NCI-H2029 treated with DMSO at 0.1 percent for 48 hours (cell line): ENCODE measurements at regions not wholly inside any gene's neighbourhood (a gene's known extent, or its start where the extent isn't known, plus 50 kb on each side); places are given as distances from the start of the nearest gene placed in this dataset.
"Not testable (repeated sequence)": the region's sequence is repeated elsewhere in the genome, so short reads cannot be mapped to it uniquely, and the experiment has no call there.

Experiments
- DNase-seq: peaks from one replicate; lab custom pipeline; 2025; lab: John Stamatoyannopoulos, UW

GRCh38 chr12:46945591-46945990 lies 119.8 kb upstream of the SLC38A4 start:
- DNase-seq: no peak

- no peak for DNase-seq
These were observed 120.3 kb upstream of the SLC38A4 start for GRCh38 chr12:46946137-46946536.

DNA sequence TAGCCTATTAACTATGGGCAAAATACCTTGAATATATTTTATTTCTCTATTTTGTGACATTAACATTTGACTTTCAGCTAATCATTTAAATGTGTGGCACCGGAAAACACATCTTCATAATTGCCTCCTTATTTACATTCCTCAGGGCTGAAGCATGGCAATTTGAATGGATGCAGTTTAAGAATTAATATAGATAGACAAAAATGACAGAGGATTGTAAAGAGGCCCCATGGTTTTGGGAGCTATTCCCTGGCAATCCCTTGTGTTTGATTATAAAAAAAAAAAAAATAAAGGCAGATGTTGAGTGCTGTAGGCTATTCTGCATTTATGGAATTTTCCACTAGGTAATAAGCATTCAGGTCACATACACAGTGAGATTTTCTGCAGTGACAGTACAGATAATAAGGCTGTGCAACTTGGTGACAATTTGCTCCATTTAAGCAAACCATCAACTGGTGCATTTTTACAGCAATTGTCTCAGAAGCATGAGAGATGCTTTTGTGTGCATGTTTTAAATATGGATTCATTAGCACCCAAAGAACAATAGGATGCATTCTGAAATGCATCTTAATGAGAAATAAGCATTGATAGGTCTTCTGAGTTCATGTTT lies 123.2 kb upstream of the SLC38A4 start:
- no peak for DNase-seq

GRCh38 chr12:46950094-46950493 lies 124.3 kb upstream of the SLC38A4 start:
- DNase-seq: no peak

DNA sequence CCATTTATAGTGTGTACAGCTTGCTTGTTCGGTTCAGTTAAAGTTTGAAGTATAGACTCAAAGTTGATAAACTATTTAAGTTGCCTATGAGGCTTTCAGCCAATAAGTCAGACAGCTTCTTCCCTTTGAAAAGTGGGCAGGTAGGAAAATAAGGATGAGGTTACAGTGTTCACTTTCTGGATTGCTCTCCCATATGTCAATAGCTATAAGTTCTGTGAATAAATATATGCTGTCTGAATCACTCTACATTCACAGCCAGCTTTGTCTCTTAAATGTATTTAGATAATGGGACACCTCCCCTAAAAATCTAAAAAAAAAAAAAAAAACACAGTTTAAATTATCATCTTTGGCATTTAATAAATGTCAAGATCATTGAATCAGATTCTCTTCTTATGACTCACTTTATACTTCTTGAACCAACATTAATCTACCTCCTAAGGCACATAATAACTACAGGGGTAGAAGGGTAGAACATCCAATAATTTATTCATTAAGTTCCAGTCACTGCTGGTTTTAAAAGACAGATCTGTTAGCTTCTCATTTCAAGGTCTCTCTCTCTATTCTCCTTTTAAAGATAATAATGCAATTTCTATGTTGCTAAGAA lies 126.4 kb upstream of the PCED1B start:
- DNase-seq: no peak

- DNase-seq: no peak
These were observed 122.9 kb upstream of the PCED1B start for GRCh38 chr12:46956451-46957035.

DNA sequence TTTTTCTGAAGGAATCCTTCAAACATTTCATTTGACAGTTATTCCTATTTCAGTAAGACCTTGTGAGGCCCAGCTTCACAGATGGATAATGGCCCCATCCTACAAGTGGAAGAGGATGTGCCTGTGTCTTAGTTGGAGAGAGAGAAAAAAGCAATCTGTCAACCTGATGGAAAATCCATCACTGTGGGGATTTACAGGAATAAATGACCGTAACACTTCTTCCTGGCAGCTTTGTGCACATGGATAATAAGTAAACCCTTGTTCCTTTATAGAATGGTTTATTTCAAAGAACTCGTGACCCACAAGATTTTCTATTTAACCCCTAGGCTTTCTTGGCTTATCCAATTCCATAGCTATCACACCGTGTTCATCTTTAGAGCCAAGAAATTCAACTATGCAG lies 121.4 kb upstream of the PCED1B start:
- DNase-seq: no peak

GRCh38 chr12:46958599-46959290 lies 120.7 kb upstream of the PCED1B start:
- DNase-seq: no peak

GRCh38 chr12:46959502-46959901 lies 119.9 kb upstream of the PCED1B start:
- DNase-seq: no peak

GRCh38 chr12:46960681-46961080 lies 118.7 kb upstream of the PCED1B start:
- no peak for DNase-seq

DNA sequence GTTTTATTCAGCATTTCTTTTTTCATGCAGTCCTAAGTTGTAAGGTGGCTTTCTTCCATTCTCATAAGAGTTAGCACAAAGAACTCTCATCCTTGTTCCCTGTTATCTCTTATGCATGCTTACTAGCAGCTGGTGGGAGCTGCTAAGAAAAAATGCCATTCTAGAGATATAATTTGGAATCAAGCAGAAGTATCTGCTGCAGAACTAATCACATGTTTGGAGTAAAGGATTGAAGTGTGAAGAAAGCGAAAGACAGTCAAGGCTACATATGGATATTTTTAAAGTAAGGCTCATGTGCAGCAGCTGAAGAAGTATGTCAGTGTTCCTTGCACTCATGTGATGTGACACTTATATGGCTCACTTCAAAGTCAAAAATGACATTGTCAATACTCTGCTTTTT lies 116.2 kb upstream of the PCED1B start:
- DNase-seq: no peak

- DNase-seq: no peak
These were observed 115.1 kb upstream of the PCED1B start for GRCh38 chr12:46963977-46964971.

GRCh38 chr12:46965137-46965536 lies 114.3 kb upstream of the PCED1B start:
- no peak for DNase-seq

GRCh38 chr12:46965880-46966279 lies 113.5 kb upstream of the PCED1B start:
- DNase-seq: no peak

GRCh38 chr12:46970636-46971035 lies 108.8 kb upstream of the PCED1B start:
- DNase-seq: no peak

DNA sequence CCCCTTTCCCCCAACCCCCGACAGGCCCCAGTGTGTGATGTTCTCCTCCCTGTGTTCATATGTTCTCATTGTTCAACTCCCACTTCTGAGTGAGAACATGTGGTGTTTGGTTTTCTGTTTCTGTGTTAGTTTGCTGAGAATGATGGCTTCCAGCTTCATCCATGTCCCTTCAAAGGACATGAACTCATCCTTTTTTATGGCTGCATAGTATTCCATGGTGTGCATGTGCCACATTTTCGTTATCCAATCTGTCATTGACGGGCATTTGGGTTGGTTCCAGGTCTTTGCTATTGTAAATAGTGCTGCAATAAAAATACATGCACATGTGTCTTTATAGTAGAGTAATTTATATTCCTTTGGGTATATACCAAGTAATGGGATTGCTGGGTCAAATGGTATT lies 105.5 kb upstream of the PCED1B start:
- DNase-seq: not testable (repeated sequence)

- no peak for DNase-seq
These were observed 101.5 kb upstream of the PCED1B start for GRCh38 chr12:46977871-46978375.

GRCh38 chr12:46981622-46982021 lies 97.8 kb upstream of the PCED1B start:
- no peak for DNase-seq

GRCh38 chr12:46982629-46983392 lies 96.6 kb upstream of the PCED1B start:
- DNase-seq: no peak

DNA sequence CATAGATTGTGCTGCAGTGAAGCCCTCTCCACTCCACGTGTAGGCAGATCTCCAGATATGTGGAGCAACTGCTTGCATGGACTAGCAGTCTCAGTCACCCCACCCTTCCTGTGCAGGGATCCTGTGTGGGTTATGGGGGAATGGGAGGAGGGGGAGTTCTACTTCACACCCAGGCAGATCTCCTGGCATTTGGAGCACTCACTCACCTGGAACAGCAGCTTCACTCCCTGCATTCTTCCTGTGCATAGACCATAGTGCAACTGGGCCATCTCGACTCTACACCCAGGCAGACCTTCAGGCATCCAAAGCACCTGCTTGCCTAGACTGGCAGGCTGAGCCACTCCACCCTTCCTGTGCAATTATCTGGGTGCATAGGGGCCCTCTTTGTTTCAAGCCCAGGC lies 96.0 kb upstream of the PCED1B start:
- no peak for DNase-seq
